B cell (primary cell): ENCODE measurements at regions not wholly inside any gene's neighbourhood (a gene's known extent, or its start where the extent isn't known, plus 50 kb on each side); places are given as distances from the start of the nearest gene placed in this dataset.

Source experiments
- EZH2 ChIP-seq: IDR thresholded peaks from 2 replicates; pipeline ENCODE4 v1.6.1; 2012; ENCODE audit warnings: borderline replicate concordance, low read depth, mild to moderate bottlenecking, moderate library complexity, low read length; ENCODE audit not compliant: insufficient read depth, poor library complexity, severe bottlenecking
- TF ChIP-seq, protein P1 (sequence below): fragments of 200-600 bp; IDR thresholded peaks from one replicate; pipeline ENCODE4 v1.8.0; 2022; ENCODE audit warnings: antibody characterized with exemption, mild to moderate bottlenecking

DNA sequence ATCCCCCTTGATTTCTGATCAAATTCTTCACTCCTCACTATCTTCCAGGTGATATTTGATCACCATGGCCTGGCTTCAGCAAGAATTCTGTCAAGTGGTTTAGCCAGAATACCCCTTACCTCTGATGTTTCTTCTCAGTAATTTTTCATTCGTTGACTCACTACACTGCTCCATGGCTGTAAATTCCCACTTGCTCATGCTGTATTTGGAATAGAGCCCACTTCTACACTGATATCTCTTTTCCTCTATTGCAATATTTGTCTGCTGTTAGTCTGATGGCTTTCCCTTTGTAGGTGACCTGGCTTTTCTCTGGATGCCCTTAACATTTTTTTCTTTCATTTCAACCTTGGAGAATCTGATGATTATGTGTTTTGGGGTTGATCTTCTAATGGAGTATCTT lies 73.9 kb upstream of the DIPK2B start:
- TF ChIP-seq, protein P1, sequence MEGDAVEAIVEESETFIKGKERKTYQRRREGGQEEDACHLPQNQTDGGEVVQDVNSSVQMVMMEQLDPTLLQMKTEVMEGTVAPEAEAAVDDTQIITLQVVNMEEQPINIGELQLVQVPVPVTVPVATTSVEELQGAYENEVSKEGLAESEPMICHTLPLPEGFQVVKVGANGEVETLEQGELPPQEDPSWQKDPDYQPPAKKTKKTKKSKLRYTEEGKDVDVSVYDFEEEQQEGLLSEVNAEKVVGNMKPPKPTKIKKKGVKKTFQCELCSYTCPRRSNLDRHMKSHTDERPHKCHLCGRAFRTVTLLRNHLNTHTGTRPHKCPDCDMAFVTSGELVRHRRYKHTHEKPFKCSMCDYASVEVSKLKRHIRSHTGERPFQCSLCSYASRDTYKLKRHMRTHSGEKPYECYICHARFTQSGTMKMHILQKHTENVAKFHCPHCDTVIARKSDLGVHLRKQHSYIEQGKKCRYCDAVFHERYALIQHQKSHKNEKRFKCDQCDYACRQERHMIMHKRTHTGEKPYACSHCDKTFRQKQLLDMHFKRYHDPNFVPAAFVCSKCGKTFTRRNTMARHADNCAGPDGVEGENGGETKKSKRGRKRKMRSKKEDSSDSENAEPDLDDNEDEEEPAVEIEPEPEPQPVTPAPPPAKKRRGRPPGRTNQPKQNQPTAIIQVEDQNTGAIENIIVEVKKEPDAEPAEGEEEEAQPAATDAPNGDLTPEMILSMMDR, result no peak
- no peak for TF ChIP-seq EZH2
